ENCODE measurements at regions not wholly inside any gene's neighbourhood (a gene's known extent, or its start where the extent isn't known, plus 50 kb on each side); places are given as distances from the start of the nearest gene placed in this dataset.
"Not testable (repeated sequence)": the region's sequence is repeated elsewhere in the genome, so short reads cannot be mapped to it uniquely, and the experiment has no call there.

GRCh38 chr9:96150324-96151227, 151.4 kb downstream of the HSD17B3 start:
- TF ChIP-seq CTCF (IDR thresholded peaks at IDR 0.05; ENCODE audit: low read depth, low read length) = no peak
- no peak overlapping the region for H3K4me3 ChIP-seq (ENCODE audit: low read depth, low read length)

- no peak overlapping the region for H3K4me3 ChIP-seq (ENCODE audit: low read depth, low read length)
- no peak for TF ChIP-seq CTCF (IDR thresholded peaks at IDR 0.05; ENCODE audit: low read depth, low read length)
These were observed 152.3 kb downstream of the HSD17B3 start for GRCh38 chr9:96149533-96150280.

GRCh38 chr9:96148634-96149532, 153.1 kb downstream of the HSD17B3 start:
- H3K4me3 ChIP-seq (ENCODE audit: low read depth, low read length) = no peak overlapping the region
- TF ChIP-seq CTCF (IDR thresholded peaks at IDR 0.05; ENCODE audit: low read depth, low read length) = no peak

GRCh38 chr9:96147029-96147428, 154.9 kb downstream of the HSD17B3 start:
- not testable (repeated sequence) for H3K4me3 ChIP-seq (ENCODE audit: low read depth, low read length)

GRCh38 chr9:96141666-96142065, 160.3 kb downstream of the HSD17B3 start:
- TF ChIP-seq CTCF (IDR thresholded peaks at IDR 0.05; ENCODE audit: low read depth, low read length) = no peak
- no peak overlapping the region for H3K4me3 ChIP-seq (ENCODE audit: low read depth, low read length)

- H3K4me3 ChIP-seq (ENCODE audit: low read depth, low read length) = no peak overlapping the region
These were observed 160.9 kb downstream of the HSD17B3 start for GRCh38 chr9:96141128-96141474.

More at GRCh38 chr9:96141128-96141474, 160.9 kb downstream of the HSD17B3 start:
- no peak for TF ChIP-seq CTCF (IDR thresholded peaks at IDR 0.05; ENCODE audit: low read depth, low read length)
